Loucy (cell line): ENCODE measurements at regions not wholly inside any gene's neighbourhood (a gene's known extent, or its start where the extent isn't known, plus 50 kb on each side); places are given as distances from the start of the nearest gene placed in this dataset.

ENCODE experiments used
- H2AFZ ChIP-seq: fragments of 200-600 bp; sonication (generic); 2 replicates; pipeline ENCODE4 v1.6.0; 2016; ENCODE audit warnings: antibody characterized with exemption, mild to moderate bottlenecking, low read length, moderate library complexity
- H3F3A ChIP-seq: fragments of 200-600 bp; 2 replicates; pipeline ENCODE4 v1.6.0; 2016; ENCODE audit warnings: antibody characterized with exemption, low read depth, mild to moderate bottlenecking
- H3K27me3 ChIP-seq: fragments of 200-600 bp; sonication (generic); 2 replicates; pipeline ENCODE4 v1.6.1; 2014; ENCODE audit warnings: low read length, mild to moderate bottlenecking; ENCODE audit not compliant: insufficient read depth, poor library complexity, severe bottlenecking
- H3K36me3 ChIP-seq: fragments of 200-600 bp; sonication (generic); 2 replicates; pipeline ENCODE4 v1.6.1; 2016; ENCODE audit warnings: low read length; ENCODE audit not compliant: insufficient read depth
- H3K4me1 ChIP-seq: fragments of 200-600 bp; sonication (generic); 2 replicates; pipeline ENCODE4 v1.5.1; 2014; ENCODE audit warnings: low read length, mild to moderate bottlenecking; ENCODE audit not compliant: insufficient read depth, poor library complexity, severe bottlenecking
- H3K4me2 ChIP-seq: fragments of 200-600 bp; sonication (generic); 2 replicates; pipeline ENCODE4 v1.6.0; 2014; ENCODE audit warnings: antibody characterized with exemption, low read length, low read depth, mild to moderate bottlenecking; ENCODE audit not compliant: poor library complexity, severe bottlenecking
- H3K4me3 ChIP-seq: fragments of 200-600 bp; sonication (generic); 2 replicates; pipeline ENCODE4 v1.5.1; 2014; ENCODE audit warnings: low read length, mild to moderate bottlenecking, mixed read lengths; ENCODE audit not compliant: poor library complexity, severe bottlenecking
- H3K79me2 ChIP-seq: fragments of 200-600 bp; sonication (generic); 2 replicates; pipeline ENCODE4 v1.6.1; 2014; ENCODE audit warnings: low read length; ENCODE audit not compliant: insufficient read depth
- H3K9ac ChIP-seq: fragments of 200-600 bp; sonication (generic); 2 replicates; pipeline ENCODE4 v1.6.0; 2014; ENCODE audit warnings: mild to moderate bottlenecking, low read depth, low read length, moderate library complexity; ENCODE audit not compliant: poor library complexity, severe bottlenecking
- H3K9me2 ChIP-seq: fragments of 200-600 bp; sonication (generic); replicated peaks from 2 replicates; pipeline ENCODE4 v1.6.1; 2016; ENCODE audit warnings: low read depth, low read length, mixed read lengths
- H3K9me3 ChIP-seq: fragments of 200-600 bp; sonication (generic); 2 replicates; pipeline ENCODE4 v1.6.1; 2014; ENCODE audit warnings: mild to moderate bottlenecking, antibody characterized with exemption, low read length, low read depth; ENCODE audit not compliant: insufficient read depth
- H4K20me1 ChIP-seq: fragments of 200-600 bp; sonication (generic); 2 replicates; pipeline ENCODE4 v1.6.0; 2014; ENCODE audit warnings: antibody characterized with exemption, low read length, mild to moderate bottlenecking; ENCODE audit not compliant: insufficient read depth, poor library complexity, severe bottlenecking
- EZH2phosphoT487 ChIP-seq: fragments of 200-600 bp; IDR thresholded peaks from 2 replicates; pipeline ENCODE4 v1.6.1; 2018; ENCODE audit warnings: antibody characterized with exemption, mild to moderate bottlenecking, moderate library complexity, borderline replicate concordance
- TF ChIP-seq, protein P1 (sequence below): fragments of 200-600 bp; sonication (generic); conservative IDR thresholded peaks from 2 replicates; pipeline ENCODE4 v1.5.1; 2014; ENCODE audit warnings: mild to moderate bottlenecking, antibody characterized with exemption, low read length

DNA sequence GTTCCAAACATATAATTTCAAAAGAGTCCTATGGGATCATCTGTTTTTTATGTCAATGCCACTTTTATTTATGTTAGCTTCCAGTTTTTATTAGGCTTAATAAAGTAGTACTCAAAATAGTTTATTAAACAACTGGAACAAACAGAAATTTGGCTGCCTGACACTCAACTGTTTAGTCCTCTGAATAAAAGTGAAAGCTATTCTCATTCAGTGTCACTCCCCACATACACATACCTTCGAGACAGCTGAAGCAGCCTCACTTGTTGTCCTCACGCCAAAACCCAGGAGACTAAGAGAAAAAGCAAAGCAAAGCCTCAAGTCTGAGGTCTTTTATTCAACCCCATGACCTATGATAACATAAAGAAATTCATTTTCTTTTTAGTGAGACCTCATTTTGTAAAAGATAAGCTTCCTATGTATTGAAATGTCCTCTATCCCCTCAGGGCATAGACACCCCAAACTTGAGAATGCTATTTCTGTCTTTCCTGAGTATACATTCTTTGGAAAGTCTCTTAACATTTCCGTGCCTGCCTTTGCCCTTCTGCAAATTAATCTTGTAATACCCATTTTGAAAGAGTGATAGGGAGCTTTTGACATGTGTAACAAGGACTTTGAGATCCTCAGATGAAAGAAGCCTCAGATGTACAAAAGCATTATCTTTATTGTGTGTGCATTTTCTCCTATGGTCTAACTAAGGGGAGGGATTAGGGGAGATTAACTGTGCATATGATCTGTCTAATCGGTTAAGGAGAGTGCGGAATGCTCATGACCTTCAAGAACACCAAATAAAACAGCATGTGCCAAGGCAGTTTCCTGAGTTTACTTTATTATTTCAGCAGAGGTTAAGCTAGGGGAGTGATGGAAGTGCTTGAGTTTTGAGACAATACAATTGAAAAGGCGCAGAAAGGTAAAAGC lies 1523.7 kb upstream of the PIK3C3 start:
- no peak overlapping the region for H3K4me2 ChIP-seq
- H3K9me3 ChIP-seq: no peaks in the 10 kb centered on the region
- no peak overlapping the region for H3K9ac ChIP-seq
- H4K20me1 ChIP-seq: no peaks in the 10 kb centered on the region
- no peaks in the 10 kb centered on the region for H3K9me2 ChIP-seq
- H3K4me3 ChIP-seq: no peak overlapping the region
- no peaks in the 10 kb centered on the region for H3K4me1 ChIP-seq
- no peaks in the 10 kb centered on the region for H3F3A ChIP-seq
- H3K27me3 ChIP-seq: no peaks in the 10 kb centered on the region
- H2AFZ ChIP-seq: no peak overlapping the region
- no peaks in the 10 kb centered on the region for H3K36me3 ChIP-seq
- H3K79me2 ChIP-seq: no peaks in the 10 kb centered on the region
- TF ChIP-seq, protein P1, sequence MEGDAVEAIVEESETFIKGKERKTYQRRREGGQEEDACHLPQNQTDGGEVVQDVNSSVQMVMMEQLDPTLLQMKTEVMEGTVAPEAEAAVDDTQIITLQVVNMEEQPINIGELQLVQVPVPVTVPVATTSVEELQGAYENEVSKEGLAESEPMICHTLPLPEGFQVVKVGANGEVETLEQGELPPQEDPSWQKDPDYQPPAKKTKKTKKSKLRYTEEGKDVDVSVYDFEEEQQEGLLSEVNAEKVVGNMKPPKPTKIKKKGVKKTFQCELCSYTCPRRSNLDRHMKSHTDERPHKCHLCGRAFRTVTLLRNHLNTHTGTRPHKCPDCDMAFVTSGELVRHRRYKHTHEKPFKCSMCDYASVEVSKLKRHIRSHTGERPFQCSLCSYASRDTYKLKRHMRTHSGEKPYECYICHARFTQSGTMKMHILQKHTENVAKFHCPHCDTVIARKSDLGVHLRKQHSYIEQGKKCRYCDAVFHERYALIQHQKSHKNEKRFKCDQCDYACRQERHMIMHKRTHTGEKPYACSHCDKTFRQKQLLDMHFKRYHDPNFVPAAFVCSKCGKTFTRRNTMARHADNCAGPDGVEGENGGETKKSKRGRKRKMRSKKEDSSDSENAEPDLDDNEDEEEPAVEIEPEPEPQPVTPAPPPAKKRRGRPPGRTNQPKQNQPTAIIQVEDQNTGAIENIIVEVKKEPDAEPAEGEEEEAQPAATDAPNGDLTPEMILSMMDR: no peak
- no peak for TF ChIP-seq EZH2phosphoT487

DNA sequence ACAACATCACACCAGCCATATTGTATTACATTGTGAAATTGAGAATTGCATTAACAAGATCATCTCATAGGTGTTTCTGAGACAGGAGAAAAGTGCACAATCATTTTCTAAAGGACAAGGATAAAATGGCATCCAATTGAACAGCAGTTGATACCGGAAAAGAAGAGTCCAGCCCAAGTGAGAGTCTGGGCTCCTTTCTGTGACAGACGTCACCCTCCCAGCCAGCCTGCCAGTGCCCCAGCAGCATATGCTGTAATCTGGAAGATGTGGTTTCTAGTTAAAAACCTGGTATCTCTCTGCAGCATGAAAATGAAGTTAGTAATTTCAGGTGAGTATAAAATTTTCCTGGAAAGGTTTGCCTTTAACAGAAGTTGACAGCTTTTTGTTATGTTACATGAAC lies 1531.7 kb upstream of the PIK3C3 start:
- TF ChIP-seq EZH2phosphoT487: no peak
- TF ChIP-seq, protein P1: no peak

DNA sequence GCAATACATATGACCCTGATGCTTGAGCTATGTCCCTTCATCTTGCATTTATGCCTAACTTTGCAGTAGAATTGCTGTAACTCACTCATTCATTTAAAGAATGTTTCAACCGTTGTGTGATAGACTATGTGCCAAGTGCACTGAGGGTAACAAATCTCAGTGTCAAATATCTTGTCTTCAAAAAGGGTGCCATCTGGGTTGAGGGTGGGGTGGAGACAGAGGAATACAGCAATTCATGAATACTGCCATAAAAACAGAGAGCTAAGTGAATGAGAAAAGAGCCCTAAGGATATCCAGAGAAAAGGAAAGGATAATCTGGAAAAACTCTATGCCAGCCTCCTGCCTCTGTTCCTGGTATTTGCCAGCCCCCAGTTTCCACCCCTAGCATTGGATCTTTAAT lies 1534.4 kb upstream of the PIK3C3 start:
- no peaks in the 10 kb centered on the region for H3K79me2 ChIP-seq
- no peak overlapping the region for H3K4me2 ChIP-seq
- TF ChIP-seq EZH2phosphoT487: no peak
- TF ChIP-seq, protein P1: no peak
- H3K36me3 ChIP-seq: no peaks in the 10 kb centered on the region
- no peaks in the 10 kb centered on the region for H3K9me2 ChIP-seq
- H3K9me3 ChIP-seq: no peaks in the 10 kb centered on the region
- H4K20me1 ChIP-seq: no peaks in the 10 kb centered on the region
- no peak overlapping the region for H2AFZ ChIP-seq
- no peaks in the 10 kb centered on the region for H3F3A ChIP-seq
- H3K4me1 ChIP-seq: no peaks in the 10 kb centered on the region
- H3K4me3 ChIP-seq: no peak overlapping the region
- no peak overlapping the region for H3K9ac ChIP-seq
- no peaks in the 10 kb centered on the region for H3K27me3 ChIP-seq

More for the DNA sequence above, 1531.7 kb upstream of the PIK3C3 start:
- H3K4me2 ChIP-seq: no peak overlapping the region
- H3K79me2 ChIP-seq: no peaks in the 10 kb centered on the region
- H3K27me3 ChIP-seq: no peaks in the 10 kb centered on the region
- H3K9me3 ChIP-seq: no peaks in the 10 kb centered on the region
- H3K36me3 ChIP-seq: no peaks in the 10 kb centered on the region
- H3K4me3 ChIP-seq: no peak overlapping the region
- no peak overlapping the region for H3K9ac ChIP-seq
- no peaks in the 10 kb centered on the region for H4K20me1 ChIP-seq
- no peaks in the 10 kb centered on the region for H3K4me1 ChIP-seq
- no peaks in the 10 kb centered on the region for H3F3A ChIP-seq
- no peaks in the 10 kb centered on the region for H3K9me2 ChIP-seq
- H2AFZ ChIP-seq: no peak overlapping the region
